Right lobe of liver (tissue), 4 donors: ENCODE measurements at regions not wholly inside any gene's neighbourhood (a gene's known extent, or its start where the extent isn't known, plus 50 kb on each side); places are given as distances from the start of the nearest gene placed in this dataset.

Experiments used
- CTCF ChIP-seq, 4 donors: fragments of 200-600 bp in 3 of 4; fragments of 450-650 bp in 1 of 4; IDR thresholded peaks; one replicate each; pipeline versions ENCODE4 v1.5.1 to v1.8.0; 2016 to 2022; ENCODE audit warnings: antibody characterized with exemption in 4 of 4, mild to moderate bottlenecking in 2 of 4
- POLR2A ChIP-seq: fragments of 450-650 bp; IDR thresholded peaks from one replicate; pipeline ENCODE4 v1.6.1; 2017; ENCODE audit warnings: antibody characterized with exemption, mild to moderate bottlenecking
- donor health status: DM: no; HTN: no; CAD: no.
- donor health status: DM: no; HTN: no; CAD: no.
- donor health status: DM: no; HTN: yes; CAD: no.

DNA sequence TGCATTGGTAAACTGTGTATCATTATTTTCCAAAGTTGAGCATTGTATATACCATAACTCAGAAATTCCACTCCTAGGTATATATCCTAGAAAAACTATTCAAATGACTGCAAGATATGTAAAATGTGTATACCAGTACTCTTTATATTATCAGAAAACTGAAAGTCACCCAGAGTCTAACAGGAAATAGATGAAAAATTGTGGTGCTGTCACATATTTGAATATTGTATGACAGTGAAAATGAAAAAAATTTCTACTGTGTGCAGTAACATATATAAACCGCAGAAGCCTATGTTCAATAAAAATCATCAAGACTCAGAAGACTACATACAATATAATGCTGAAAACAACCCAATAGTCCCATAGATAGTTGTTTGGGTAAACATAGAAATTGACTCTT lies 74.4 kb upstream of the LYPLAL1 start:
- no peak for TF ChIP-seq CTCF (IDR thresholded peaks at IDR 0.05)
- no peak for TF ChIP-seq POLR2A
